HepG2 (cell line): ENCODE measurements at regions not wholly inside any gene's neighbourhood (a gene's known extent, or its start where the extent isn't known, plus 50 kb on each side); places are given as distances from the start of the nearest gene placed in this dataset.

Experiments
- MXI1 ChIP-seq: IDR thresholded peaks from 3 replicates; pipeline ENCODE4 v1.6.1; 2012; ENCODE audit warnings: low read depth, low read length, inconsistent platforms, borderline replicate concordance
- POLR2A ChIP-seq, 2 experiments: IDR thresholded peaks; 2 replicates each; pipeline ENCODE4 v1.6.1; 2011; ENCODE audit warnings: low read depth in 2 of 2, low read length in 2 of 2, mild to moderate bottlenecking in 1 of 2, moderate library complexity in 1 of 2; ENCODE audit not compliant: insufficient read depth in 1 of 2
- RXRA ChIP-seq: sonication (generic); formaldehyde crosslinking; IDR thresholded peaks from 2 replicates; pipeline ENCODE4 v1.5.1; 2020; ENCODE audit warnings: missing genetic modification reagents
- SP4 ChIP-seq: sonication (generic); formaldehyde crosslinking; IDR thresholded peaks from 2 replicates; pipeline ENCODE4 v1.8.1; 2023; ENCODE audit warnings: mild to moderate bottlenecking, missing genetic modification reagents
- ZNF230 ChIP-seq: sonication (generic); formaldehyde crosslinking; IDR thresholded peaks from 2 replicates; pipeline ENCODE4 v1.4.0; 2020; ENCODE audit warnings: mild to moderate bottlenecking, missing genetic modification reagents
- ZNF350 ChIP-seq: sonication (generic); formaldehyde crosslinking; IDR thresholded peaks from 2 replicates; pipeline ENCODE4 v1.4.0; 2020; ENCODE audit warnings: mild to moderate bottlenecking, low read depth, missing genetic modification reagents, borderline replicate concordance
- TF ChIP-seq, protein P1 (sequence below): sonication (generic); formaldehyde crosslinking; IDR thresholded peaks from 2 replicates; pipeline ENCODE4 v1.4.0; 2020; ENCODE audit warnings: missing genetic modification reagents
- TF ChIP-seq, protein P2 (sequence below): sonication (generic); formaldehyde crosslinking; IDR thresholded peaks from 2 replicates; pipeline ENCODE4 v1.5.0; 2020; ENCODE audit warnings: mild to moderate bottlenecking, missing genetic modification reagents, moderate library complexity

DNA sequence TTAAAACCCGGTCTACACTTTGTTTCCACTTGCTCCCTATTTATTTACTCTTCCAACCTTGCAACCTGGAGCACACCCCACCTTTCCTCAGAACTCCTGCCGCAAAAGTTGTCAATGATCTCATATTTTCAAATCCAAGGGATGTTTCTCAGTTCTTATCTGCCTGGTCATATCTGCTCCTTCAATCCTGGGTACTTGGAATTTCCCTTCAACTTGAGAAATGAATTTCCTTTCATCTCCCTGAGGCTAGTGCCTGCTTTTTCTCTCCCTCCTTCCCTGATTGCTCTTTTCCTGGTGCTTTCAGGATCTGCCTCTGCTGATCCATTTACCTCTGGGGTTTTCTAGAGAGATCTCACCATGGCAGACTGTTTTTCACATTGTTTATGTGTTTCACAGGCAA is 154.8 kb upstream of the IRS2 start:
- TF ChIP-seq MXI1 (no peak), ZNF350 (CRISPR knock-in tag) (no peak), SP4 (CRISPR knock-in tag) (no peak), RXRA (CRISPR knock-in tag) (no peak), POLR2A (IDR thresholded peaks at IDR 0.05; ENCODE audit: insufficient read depth in 1 of 2, low read depth in 2 of 2, low read length in 2 of 2) (no peak), ZNF230 (CRISPR knock-in tag) (no peak)
- TF ChIP-seq, protein P1, sequence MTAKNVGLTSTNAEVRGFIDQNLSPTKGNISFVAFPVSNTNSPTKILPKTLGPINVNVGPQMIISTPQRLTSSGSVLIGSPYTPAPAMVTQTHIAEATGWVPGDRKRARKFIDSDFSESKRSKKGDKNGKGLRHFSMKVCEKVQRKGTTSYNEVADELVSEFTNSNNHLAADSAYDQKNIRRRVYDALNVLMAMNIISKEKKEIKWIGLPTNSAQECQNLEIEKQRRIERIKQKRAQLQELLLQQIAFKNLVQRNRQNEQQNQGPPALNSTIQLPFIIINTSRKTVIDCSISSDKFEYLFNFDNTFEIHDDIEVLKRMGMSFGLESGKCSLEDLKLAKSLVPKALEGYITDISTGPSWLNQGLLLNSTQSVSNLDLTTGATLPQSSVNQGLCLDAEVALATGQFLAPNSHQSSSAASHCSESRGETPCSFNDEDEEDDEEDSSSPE (CRISPR knock-in tag) = no peak
- TF ChIP-seq, protein P2, sequence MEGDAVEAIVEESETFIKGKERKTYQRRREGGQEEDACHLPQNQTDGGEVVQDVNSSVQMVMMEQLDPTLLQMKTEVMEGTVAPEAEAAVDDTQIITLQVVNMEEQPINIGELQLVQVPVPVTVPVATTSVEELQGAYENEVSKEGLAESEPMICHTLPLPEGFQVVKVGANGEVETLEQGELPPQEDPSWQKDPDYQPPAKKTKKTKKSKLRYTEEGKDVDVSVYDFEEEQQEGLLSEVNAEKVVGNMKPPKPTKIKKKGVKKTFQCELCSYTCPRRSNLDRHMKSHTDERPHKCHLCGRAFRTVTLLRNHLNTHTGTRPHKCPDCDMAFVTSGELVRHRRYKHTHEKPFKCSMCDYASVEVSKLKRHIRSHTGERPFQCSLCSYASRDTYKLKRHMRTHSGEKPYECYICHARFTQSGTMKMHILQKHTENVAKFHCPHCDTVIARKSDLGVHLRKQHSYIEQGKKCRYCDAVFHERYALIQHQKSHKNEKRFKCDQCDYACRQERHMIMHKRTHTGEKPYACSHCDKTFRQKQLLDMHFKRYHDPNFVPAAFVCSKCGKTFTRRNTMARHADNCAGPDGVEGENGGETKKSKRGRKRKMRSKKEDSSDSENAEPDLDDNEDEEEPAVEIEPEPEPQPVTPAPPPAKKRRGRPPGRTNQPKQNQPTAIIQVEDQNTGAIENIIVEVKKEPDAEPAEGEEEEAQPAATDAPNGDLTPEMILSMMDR (CRISPR knock-in tag) = no peak
